MM.1S (cell line): ENCODE measurements at regions not wholly inside any gene's neighbourhood (a gene's known extent, or its start where the extent isn't known, plus 50 kb on each side); places are given as distances from the start of the nearest gene placed in this dataset.

ENCODE experiments used
- DNase-seq: peaks from one replicate; pipeline ENCODE4 v3.0.0-alpha.2; 2015
- H2AFZ ChIP-seq: fragments of 300-600 bp; sonication (generic); 2 replicates; pipeline ENCODE4 v1.6.0; 2016; ENCODE audit warnings: antibody characterized with exemption, low read length
- H3F3A ChIP-seq: fragments of 300-600 bp; sonication (generic); 2 replicates; pipeline ENCODE4 v1.6.1; 2016; ENCODE audit warnings: mild to moderate bottlenecking, antibody characterized with exemption, low read length, moderate library complexity, mixed read lengths; ENCODE audit not compliant: insufficient read depth
- H3K27ac ChIP-seq: fragments of 300-600 bp; sonication (generic); 2 replicates; pipeline ENCODE4 v1.5.1; 2016; ENCODE audit warnings: mild to moderate bottlenecking, low read length
- H3K27me3 ChIP-seq: fragments of 300-600 bp; sonication (generic); replicated peaks from 2 replicates; pipeline ENCODE4 v1.6.0; 2016; ENCODE audit warnings: low read length; ENCODE audit not compliant: insufficient read depth
- H3K36me3 ChIP-seq: fragments of 300-600 bp; sonication (generic); replicated peaks from 2 replicates; pipeline ENCODE4 v1.6.1; 2016; ENCODE audit warnings: mild to moderate bottlenecking, low read length, mixed read lengths; ENCODE audit not compliant: insufficient read depth
- H3K4me1 ChIP-seq: fragments of 300-600 bp; sonication (generic); 2 replicates; pipeline ENCODE4 v1.6.1; 2016; ENCODE audit warnings: low read length, mixed read lengths
- H3K4me2 ChIP-seq: fragments of 300-600 bp; sonication (generic); 2 replicates; pipeline ENCODE4 v1.6.0; 2016; ENCODE audit warnings: low read depth, low read length
- H3K4me3 ChIP-seq: fragments of 300-600 bp; sonication (generic); 2 replicates; pipeline ENCODE4 v1.5.1; 2016; ENCODE audit warnings: low read length, mixed read lengths
- H3K79me2 ChIP-seq: fragments of 300-600 bp; sonication (generic); 2 replicates; pipeline ENCODE4 v1.6.1; 2016; ENCODE audit warnings: mixed run types, low read length, mixed read lengths
- H3K9ac ChIP-seq: fragments of 300-600 bp; sonication (generic); 2 replicates; pipeline ENCODE4 v1.6.1; 2016; ENCODE audit warnings: low read length, mixed read lengths
- H3K9me2 ChIP-seq: fragments of 300-600 bp; sonication (generic); replicated peaks from 2 replicates; pipeline ENCODE4 v1.6.1; 2016; ENCODE audit warnings: mild to moderate bottlenecking, low read length, mixed read lengths; ENCODE audit not compliant: insufficient read depth
- H3K9me3 ChIP-seq: fragments of 300-600 bp; sonication (generic); replicated peaks from 2 replicates; pipeline ENCODE4 v1.6.1; 2016; ENCODE audit warnings: mild to moderate bottlenecking, low read length, mixed read lengths; ENCODE audit not compliant: insufficient read depth
- H4K20me1 ChIP-seq: fragments of 300-600 bp; sonication (generic); 2 replicates; pipeline ENCODE4 v1.6.1; 2016; ENCODE audit warnings: mild to moderate bottlenecking, low read length, moderate library complexity, mixed read lengths; ENCODE audit not compliant: insufficient read depth
- EZH2 ChIP-seq: fragments of 300-600 bp; sonication (generic); optimal IDR thresholded peaks from 2 replicates; pipeline ENCODE3; 2017; ENCODE audit warnings: low read depth, mild to moderate bottlenecking, antibody characterized with exemption, low read length, mixed read lengths
- EZH2phosphoT487 ChIP-seq: fragments of 300-600 bp; sonication (generic); IDR thresholded peaks from 2 replicates; pipeline ENCODE4 v1.6.1; 2018; ENCODE audit warnings: antibody characterized with exemption, low read length
- TF ChIP-seq, protein P1 (sequence below): fragments of 300-600 bp; sonication (generic); IDR thresholded peaks from 2 replicates; pipeline ENCODE4 v1.5.1; 2016; ENCODE audit warnings: antibody characterized with exemption, low read length, mixed read lengths

- H3F3A ChIP-seq: no peaks in the 10 kb centered on the region
Observed at GRCh38 chr15:36263666-36264065, 315.8 kb upstream of the CDIN1 start.

DNA sequence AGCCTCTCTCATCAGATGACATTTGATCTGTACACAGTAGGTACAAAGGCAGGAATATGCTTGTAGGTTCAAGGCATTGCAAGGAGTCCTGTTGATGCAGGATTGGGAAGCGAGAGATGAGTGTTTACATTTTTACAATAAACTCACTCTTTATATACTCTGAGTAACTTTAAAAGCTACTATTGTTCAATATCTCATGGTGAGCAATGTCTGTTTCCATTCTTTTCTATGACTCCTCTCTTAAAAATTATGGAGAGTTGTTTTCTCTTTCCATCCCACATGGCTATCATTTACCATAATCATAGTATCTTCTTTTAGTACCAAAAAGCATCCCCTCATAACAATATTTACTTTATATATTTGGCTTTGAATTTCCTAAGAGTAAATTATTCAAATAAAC is 314.0 kb upstream of the CDIN1 start:
- Histone ChIP-seq H4K20me1 (no peaks in the 10 kb centered on the region), H3K4me2 (no peak overlapping the region), H3K9me2 (no peaks in the 10 kb centered on the region), H3K27ac (no peak overlapping the region), H3K79me2 (no peaks in the 10 kb centered on the region), H3K9ac (no peak overlapping the region), H3K4me1 (no peaks in the 10 kb centered on the region), H3K27me3 (no peaks in the 10 kb centered on the region), H2AFZ (no peak overlapping the region), H3K4me3 (no peak overlapping the region), H3F3A (no peaks in the 10 kb centered on the region), H3K9me3 (no peaks in the 10 kb centered on the region), H3K36me3 (no peaks in the 10 kb centered on the region)
- TF ChIP-seq EZH2phosphoT487: no peak
- TF ChIP-seq EZH2: no peak
- TF ChIP-seq, protein P1, sequence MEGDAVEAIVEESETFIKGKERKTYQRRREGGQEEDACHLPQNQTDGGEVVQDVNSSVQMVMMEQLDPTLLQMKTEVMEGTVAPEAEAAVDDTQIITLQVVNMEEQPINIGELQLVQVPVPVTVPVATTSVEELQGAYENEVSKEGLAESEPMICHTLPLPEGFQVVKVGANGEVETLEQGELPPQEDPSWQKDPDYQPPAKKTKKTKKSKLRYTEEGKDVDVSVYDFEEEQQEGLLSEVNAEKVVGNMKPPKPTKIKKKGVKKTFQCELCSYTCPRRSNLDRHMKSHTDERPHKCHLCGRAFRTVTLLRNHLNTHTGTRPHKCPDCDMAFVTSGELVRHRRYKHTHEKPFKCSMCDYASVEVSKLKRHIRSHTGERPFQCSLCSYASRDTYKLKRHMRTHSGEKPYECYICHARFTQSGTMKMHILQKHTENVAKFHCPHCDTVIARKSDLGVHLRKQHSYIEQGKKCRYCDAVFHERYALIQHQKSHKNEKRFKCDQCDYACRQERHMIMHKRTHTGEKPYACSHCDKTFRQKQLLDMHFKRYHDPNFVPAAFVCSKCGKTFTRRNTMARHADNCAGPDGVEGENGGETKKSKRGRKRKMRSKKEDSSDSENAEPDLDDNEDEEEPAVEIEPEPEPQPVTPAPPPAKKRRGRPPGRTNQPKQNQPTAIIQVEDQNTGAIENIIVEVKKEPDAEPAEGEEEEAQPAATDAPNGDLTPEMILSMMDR: no peak
- no peak for DNase-seq

More at GRCh38 chr15:36263666-36264065, 315.8 kb upstream of the CDIN1 start:
- Histone ChIP-seq H4K20me1 (no peaks in the 10 kb centered on the region), H3K4me3 (no peak overlapping the region), H3K36me3 (no peaks in the 10 kb centered on the region), H3K79me2 (no peaks in the 10 kb centered on the region), H3K4me2 (no peak overlapping the region), H3K9me3 (no peaks in the 10 kb centered on the region), H3K4me1 (no peaks in the 10 kb centered on the region), H2AFZ (no peak overlapping the region), H3K27ac (no peak overlapping the region), H3K9me2 (no peaks in the 10 kb centered on the region), H3K9ac (no peak overlapping the region), H3K27me3 (no peaks in the 10 kb centered on the region)
- DNase-seq: no peak
- no peak for TF ChIP-seq EZH2

GRCh38 chr15:36271048-36271447 is 308.4 kb upstream of the CDIN1 start:
- Histone ChIP-seq H3K4me1 (no peaks in the 10 kb centered on the region), H3K27me3 (no peaks in the 10 kb centered on the region), H3K36me3 (no peaks in the 10 kb centered on the region), H3F3A (no peaks in the 10 kb centered on the region), H3K4me3 (no peak overlapping the region), H3K9me2 (no peaks in the 10 kb centered on the region), H3K9me3 (no peaks in the 10 kb centered on the region), H2AFZ (no peak overlapping the region), H3K4me2 (no peak overlapping the region), H3K79me2 (no peaks in the 10 kb centered on the region), H3K27ac (no peak overlapping the region), H3K9ac (no peak overlapping the region), H4K20me1 (no peaks in the 10 kb centered on the region)
- TF ChIP-seq EZH2phosphoT487: no peak
- TF ChIP-seq, protein P1: no peak
- TF ChIP-seq EZH2: no peak
- no peak for DNase-seq

DNA sequence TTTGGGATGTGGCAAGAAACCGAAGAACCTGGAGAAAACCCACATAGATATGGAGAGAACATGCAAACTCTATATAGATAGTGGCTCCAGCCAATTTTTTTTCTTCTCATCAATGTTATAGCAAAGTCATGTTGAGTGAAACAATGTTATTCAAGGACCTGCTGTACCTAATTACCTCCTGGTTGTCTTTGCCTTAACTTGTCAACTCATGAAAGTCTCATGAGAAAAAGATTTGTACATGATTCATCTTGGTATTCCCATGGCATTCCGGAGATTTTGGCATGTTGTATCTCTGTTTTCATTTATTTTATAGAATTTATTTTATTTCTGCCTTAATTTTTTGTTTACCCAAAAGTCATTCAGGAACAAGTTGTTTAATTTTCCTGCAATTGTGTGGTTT is 303.8 kb upstream of the CDIN1 start:
- DNase-seq: no peak
- Histone ChIP-seq H3K27me3 (no peaks in the 10 kb centered on the region), H3K27ac (no peak overlapping the region), H3K9ac (no peak overlapping the region), H4K20me1 (no peaks in the 10 kb centered on the region), H3K4me2 (no peak overlapping the region), H3K4me3 (no peak overlapping the region), H3K4me1 (no peaks in the 10 kb centered on the region), H2AFZ (no peak overlapping the region), H3K36me3 (no peaks in the 10 kb centered on the region), H3F3A (no peaks in the 10 kb centered on the region), H3K79me2 (no peaks in the 10 kb centered on the region), H3K9me3 (no peaks in the 10 kb centered on the region), H3K9me2 (no peaks in the 10 kb centered on the region)
- TF ChIP-seq, protein P1: no peak
